ENCODE measurements at regions not wholly inside any gene's neighbourhood (a gene's known extent, or its start where the extent isn't known, plus 50 kb on each side); places are given as distances from the start of the nearest gene placed in this dataset.

DNA sequence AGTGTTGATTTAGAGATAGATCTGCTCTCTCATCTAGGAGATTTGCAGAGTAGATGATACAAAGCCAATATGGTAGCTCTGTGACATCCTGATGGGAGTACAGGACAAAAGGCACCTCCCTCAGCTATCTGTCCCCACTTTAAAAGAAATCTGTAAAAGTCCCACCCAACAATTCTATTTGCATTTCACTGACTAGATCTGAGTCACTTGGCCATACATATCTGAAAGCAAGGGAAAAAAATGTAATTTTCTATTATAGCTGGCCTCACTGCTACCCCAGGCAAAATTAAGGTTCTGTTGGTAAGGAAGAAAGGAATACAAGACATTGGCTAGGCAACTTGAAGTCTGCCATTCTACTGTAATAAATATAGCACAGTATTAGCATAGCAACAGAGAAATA, 96.2 kb upstream of the RNF180 start:
- POLR2A ChIA-PET = no interaction called here
- TF ChIP-seq, protein P1, sequence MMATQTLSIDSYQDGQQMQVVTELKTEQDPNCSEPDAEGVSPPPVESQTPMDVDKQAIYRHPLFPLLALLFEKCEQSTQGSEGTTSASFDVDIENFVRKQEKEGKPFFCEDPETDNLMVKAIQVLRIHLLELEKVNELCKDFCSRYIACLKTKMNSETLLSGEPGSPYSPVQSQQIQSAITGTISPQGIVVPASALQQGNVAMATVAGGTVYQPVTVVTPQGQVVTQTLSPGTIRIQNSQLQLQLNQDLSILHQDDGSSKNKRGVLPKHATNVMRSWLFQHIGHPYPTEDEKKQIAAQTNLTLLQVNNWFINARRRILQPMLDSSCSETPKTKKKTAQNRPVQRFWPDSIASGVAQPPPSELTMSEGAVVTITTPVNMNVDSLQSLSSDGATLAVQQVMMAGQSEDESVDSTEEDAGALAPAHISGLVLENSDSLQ (IDR thresholded peaks at IDR 0.05) = no peak
- no peak for TF ChIP-seq FOXA1 (IDR thresholded peaks at IDR 0.05)
- no peak for TF ChIP-seq HDGF (IDR thresholded peaks at IDR 0.05; ENCODE audit: borderline replicate concordance)
- TF ChIP-seq TARDBP (IDR thresholded peaks at IDR 0.05) = no peak
- TF ChIP-seq ZNF384 (IDR thresholded peaks at IDR 0.05) = no peak
- no peak for TF ChIP-seq FOXK2 (IDR thresholded peaks at IDR 0.05)
- TF ChIP-seq CTBP1 (IDR thresholded peaks at IDR 0.05; ENCODE audit: borderline replicate concordance) = no peak
- TF ChIP-seq BHLHE40 (IDR thresholded peaks at IDR 0.05; ENCODE audit: borderline replicate concordance) = no peak
- no peak for TF ChIP-seq L3MBTL2 (conservative IDR thresholded peaks at IDR 0.05)
- no peak for TF ChIP-seq LEF1 (IDR thresholded peaks at IDR 0.05; ENCODE audit: borderline replicate concordance)
- no peak for TF ChIP-seq ARNT (IDR thresholded peaks at IDR 0.05)
- no peak for TF ChIP-seq FOXM1 (IDR thresholded peaks at IDR 0.05; ENCODE audit: borderline replicate concordance)
- no peak for TF ChIP-seq NFRKB (IDR thresholded peaks at IDR 0.05)
- no peak for TF ChIP-seq SP1 (IDR thresholded peaks at IDR 0.05)
- TF ChIP-seq ELF4 (IDR thresholded peaks at IDR 0.05) = no peak
- no peak for TF ChIP-seq SUZ12 (IDR thresholded peaks at IDR 0.05)

DNA sequence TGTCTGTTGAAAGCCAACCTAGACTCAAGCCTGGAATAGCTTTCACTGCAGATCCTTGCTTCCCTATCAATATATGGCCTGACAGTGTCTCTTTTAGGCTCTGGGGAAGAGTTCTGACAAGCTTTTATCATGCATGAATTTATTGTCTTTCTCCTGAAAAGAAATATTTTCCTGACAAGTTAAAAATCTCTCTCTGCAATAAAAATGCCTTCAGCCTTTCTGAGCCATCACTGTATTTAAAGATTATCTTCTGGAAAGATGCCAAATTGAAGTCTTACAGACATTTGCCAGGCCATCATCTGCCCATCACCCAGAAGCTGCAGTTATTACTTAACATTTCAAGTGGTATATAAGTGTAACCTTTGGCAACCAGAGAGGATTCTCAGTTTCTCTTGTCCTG, 88.1 kb upstream of the HTR1A start:
- TF ChIP-seq CTBP1 (IDR thresholded peaks at IDR 0.05; ENCODE audit: borderline replicate concordance) (no peak), NFRKB (IDR thresholded peaks at IDR 0.05) (no peak), FOXA1 (IDR thresholded peaks at IDR 0.05) (no peak), LEF1 (IDR thresholded peaks at IDR 0.05; ENCODE audit: borderline replicate concordance) (no peak), SP1 (IDR thresholded peaks at IDR 0.05) (no peak), HDGF (IDR thresholded peaks at IDR 0.05; ENCODE audit: borderline replicate concordance) (no peak), L3MBTL2 (conservative IDR thresholded peaks at IDR 0.05) (no peak), SUZ12 (IDR thresholded peaks at IDR 0.05) (no peak), ZNF384 (IDR thresholded peaks at IDR 0.05) (no peak), ELF4 (IDR thresholded peaks at IDR 0.05) (no peak), TARDBP (IDR thresholded peaks at IDR 0.05) (no peak), FOXK2 (IDR thresholded peaks at IDR 0.05) (no peak), FOXM1 (IDR thresholded peaks at IDR 0.05; ENCODE audit: borderline replicate concordance) (no peak), BHLHE40 (IDR thresholded peaks at IDR 0.05; ENCODE audit: borderline replicate concordance) (no peak), ARNT (IDR thresholded peaks at IDR 0.05) (no peak)
- TF ChIP-seq, protein P1 (IDR thresholded peaks at IDR 0.05) = no peak
- no peak for DNase-seq (ENCODE audit: extremely low spot score)
- ChIA-PET POLR2A (no interaction called here), CTCF (no interaction called here)

More for the DNA sequence above, 96.2 kb upstream of the RNF180 start:
- DNase-seq (ENCODE audit: extremely low spot score) = no peak
- CTCF ChIA-PET = no interaction called here

DNA sequence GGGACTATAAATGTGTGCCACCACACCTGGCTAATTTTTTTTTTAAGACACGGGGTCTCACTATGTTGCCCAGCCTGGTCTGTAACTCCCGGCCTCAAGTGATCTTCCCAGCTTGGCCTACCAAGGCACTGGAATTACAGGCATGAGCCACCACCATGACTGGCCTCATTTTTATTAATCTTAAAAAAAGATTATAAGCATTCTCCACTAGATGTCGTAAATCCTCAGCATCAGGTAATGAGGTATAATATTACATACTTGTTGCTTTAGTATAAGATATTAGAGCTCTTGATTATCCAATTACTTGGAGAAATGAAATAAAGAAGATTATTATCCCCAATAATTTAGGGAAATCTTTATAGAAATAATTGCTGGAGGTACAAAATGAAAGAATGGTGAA, 78.2 kb upstream of the HTR1A start:
- TF ChIP-seq FOXM1 (IDR thresholded peaks at IDR 0.05; ENCODE audit: borderline replicate concordance) = no peak
- no peak for TF ChIP-seq ZNF384 (IDR thresholded peaks at IDR 0.05)
- TF ChIP-seq HDGF (IDR thresholded peaks at IDR 0.05; ENCODE audit: borderline replicate concordance) = no peak
- TF ChIP-seq CTBP1 (IDR thresholded peaks at IDR 0.05; ENCODE audit: borderline replicate concordance) = no peak
- DNase-seq (ENCODE audit: extremely low spot score) = no peak
- POLR2A ChIA-PET = no interaction called here
- CTCF ChIA-PET = interaction anchor here (0.6 kb wide), 1 partner anchor 133 kb away, joined by 3 read pairs; no protein-coding TSS in a partner anchor

DNA sequence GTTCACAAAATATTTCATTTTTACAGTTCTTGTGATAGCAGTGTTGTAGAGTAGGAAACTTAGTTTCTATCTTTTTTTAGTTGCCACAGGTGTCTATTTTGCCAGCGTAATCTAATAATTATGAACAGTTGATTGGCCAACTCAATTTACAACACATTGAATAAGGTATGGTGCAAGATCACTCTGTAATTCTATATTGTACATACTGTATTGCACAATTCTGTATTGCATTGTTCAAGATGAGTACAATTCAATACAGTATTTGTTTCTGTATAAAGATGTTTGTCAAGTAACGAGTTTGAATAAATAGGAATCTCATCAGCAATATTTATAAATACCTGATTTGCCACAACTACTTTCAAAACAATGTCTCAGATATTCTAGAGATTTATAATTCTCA, 64.2 kb upstream of the HTR1A start:
- DNase-seq (ENCODE audit: extremely low spot score) = no peak
- POLR2A ChIA-PET = no interaction called here
- CTCF ChIA-PET = no interaction called here
- TF ChIP-seq L3MBTL2 (conservative IDR thresholded peaks at IDR 0.05) (no peak), ZNF384 (IDR thresholded peaks at IDR 0.05) (no peak), LEF1 (IDR thresholded peaks at IDR 0.05; ENCODE audit: borderline replicate concordance) (no peak), SP1 (IDR thresholded peaks at IDR 0.05) (no peak), FOXK2 (IDR thresholded peaks at IDR 0.05) (no peak), HDGF (IDR thresholded peaks at IDR 0.05; ENCODE audit: borderline replicate concordance) (no peak), FOXM1 (IDR thresholded peaks at IDR 0.05; ENCODE audit: borderline replicate concordance) (no peak), BHLHE40 (IDR thresholded peaks at IDR 0.05; ENCODE audit: borderline replicate concordance) (no peak), NFRKB (IDR thresholded peaks at IDR 0.05) (no peak), ARNT (IDR thresholded peaks at IDR 0.05) (no peak), ELF4 (IDR thresholded peaks at IDR 0.05) (no peak), CTBP1 (IDR thresholded peaks at IDR 0.05; ENCODE audit: borderline replicate concordance) (no peak), TARDBP (IDR thresholded peaks at IDR 0.05) (no peak), SUZ12 (IDR thresholded peaks at IDR 0.05) (no peak), FOXA1 (IDR thresholded peaks at IDR 0.05) (no peak)
- TF ChIP-seq, protein P1 (IDR thresholded peaks at IDR 0.05) = no peak

DNA sequence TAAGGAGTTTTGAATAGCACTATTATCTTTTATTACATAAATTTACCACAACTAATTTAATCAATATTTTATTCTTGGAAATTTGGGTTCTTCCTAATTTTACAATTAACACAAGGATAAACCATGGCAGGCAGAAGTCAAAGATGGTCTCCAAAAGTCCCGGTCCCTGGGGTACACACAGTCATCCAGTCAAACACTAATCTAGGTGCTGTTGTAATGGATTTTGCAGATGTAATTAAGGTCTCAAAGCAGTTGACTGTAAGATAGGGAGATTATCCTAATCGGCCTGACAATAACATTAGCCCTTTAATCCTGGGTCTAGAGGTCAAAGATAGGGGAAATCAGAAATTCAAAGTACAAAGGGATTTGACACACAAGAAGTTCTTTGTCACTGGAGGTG, 57.5 kb upstream of the HTR1A start:
- ChIA-PET CTCF (no interaction called here), POLR2A (no interaction called here)
- TF ChIP-seq SP1 (IDR thresholded peaks at IDR 0.05) = no peak
- no peak for TF ChIP-seq FOXK2 (IDR thresholded peaks at IDR 0.05)
- TF ChIP-seq SUZ12 (IDR thresholded peaks at IDR 0.05) = no peak
- TF ChIP-seq, protein P1 (IDR thresholded peaks at IDR 0.05) = no peak
- no peak for TF ChIP-seq BHLHE40 (IDR thresholded peaks at IDR 0.05; ENCODE audit: borderline replicate concordance)
- TF ChIP-seq TARDBP (IDR thresholded peaks at IDR 0.05) = no peak
- TF ChIP-seq NFRKB (IDR thresholded peaks at IDR 0.05) = no peak
- no peak for TF ChIP-seq ELF4 (IDR thresholded peaks at IDR 0.05)
- no peak for TF ChIP-seq CTBP1 (IDR thresholded peaks at IDR 0.05; ENCODE audit: borderline replicate concordance)
- DNase-seq (ENCODE audit: extremely low spot score) = no peak

DNA sequence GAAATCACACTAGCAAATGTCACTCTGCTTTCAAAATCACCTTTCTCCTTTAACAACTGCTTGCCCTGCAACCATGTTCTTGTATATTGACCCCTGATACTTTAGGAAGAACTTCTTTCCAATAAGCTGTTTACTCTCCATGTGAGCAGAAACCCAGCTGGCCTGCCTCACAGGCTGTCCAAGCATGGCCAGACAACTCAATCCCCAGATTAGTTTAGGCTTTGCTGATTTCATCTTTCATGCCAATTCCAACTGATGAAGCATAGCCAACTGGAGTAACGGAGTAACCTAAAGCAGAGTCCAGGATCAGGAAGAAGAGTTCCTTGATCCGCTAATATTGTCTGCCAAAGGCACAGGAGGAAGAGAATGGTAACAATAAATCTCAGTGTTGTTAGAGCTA, 56.7 kb upstream of the HTR1A start:
- CTCF ChIA-PET = no interaction called here
- TF ChIP-seq, protein P1 (IDR thresholded peaks at IDR 0.05) = no peak
- TF ChIP-seq CTBP1 (IDR thresholded peaks at IDR 0.05; ENCODE audit: borderline replicate concordance) (no peak), ARNT (IDR thresholded peaks at IDR 0.05) (no peak), ZNF384 (IDR thresholded peaks at IDR 0.05) (no peak), SP1 (IDR thresholded peaks at IDR 0.05) (no peak), SUZ12 (IDR thresholded peaks at IDR 0.05) (no peak), LEF1 (IDR thresholded peaks at IDR 0.05; ENCODE audit: borderline replicate concordance) (no peak), BHLHE40 (IDR thresholded peaks at IDR 0.05; ENCODE audit: borderline replicate concordance) (no peak), TARDBP (IDR thresholded peaks at IDR 0.05) (no peak), L3MBTL2 (conservative IDR thresholded peaks at IDR 0.05) (no peak)

More for the DNA sequence above, 56.7 kb upstream of the HTR1A start:
- POLR2A ChIA-PET = no interaction called here
- no peak for DNase-seq (ENCODE audit: extremely low spot score)
